Astrocyte (in vitro differentiated cells and primary cell): ENCODE measurements at regions not wholly inside any gene's neighbourhood (a gene's known extent, or its start where the extent isn't known, plus 50 kb on each side); places are given as distances from the start of the nearest gene placed in this dataset.

Source experiments
- DNase-seq: peaks from one replicate; pipeline ENCODE4 v3.0.0-alpha.2; 2010; ENCODE audit warnings: low read depth
- FAIRE-seq: peaks from 2 replicates; lab custom pipeline; 2011; peaks lifted over from hg19 to GRCh38; lab: Jason Lieb, UNC
- H2AFZ ChIP-seq: 2 replicates; pipeline ENCODE4 v1.6.0; 2012; ENCODE audit warnings: low read depth, low read length, inconsistent platforms
- H3K27ac ChIP-seq: 2 replicates; pipeline ENCODE4 v1.5.1; 2011; ENCODE audit warnings: low read depth, low read length, inconsistent platforms
- H3K27me3 ChIP-seq: 2 replicates; pipeline ENCODE4 v1.6.0; 2011; ENCODE audit warnings: low read length, inconsistent platforms; ENCODE audit not compliant: insufficient read depth
- H3K36me3 ChIP-seq: 2 replicates; pipeline ENCODE4 v1.5.1; 2011; ENCODE audit warnings: low read length, inconsistent platforms; ENCODE audit not compliant: insufficient read depth
- H3K4me1 ChIP-seq: 2 replicates; pipeline ENCODE4 v1.5.1; 2011; ENCODE audit warnings: low read length, inconsistent platforms; ENCODE audit not compliant: insufficient read depth
- H3K4me2 ChIP-seq: 2 replicates; pipeline ENCODE4 v1.6.0; 2012; ENCODE audit warnings: low read length, inconsistent platforms
- H3K4me3 ChIP-seq: 2 replicates; pipeline ENCODE4 v1.5.1; 2011; ENCODE audit warnings: low read depth, mild to moderate bottlenecking, low read length, inconsistent platforms; ENCODE audit not compliant: insufficient read depth
- H3K79me2 ChIP-seq: 2 replicates; pipeline ENCODE4 v1.6.0; 2012; ENCODE audit warnings: mild to moderate bottlenecking, low read length, inconsistent platforms; ENCODE audit not compliant: insufficient read depth
- H3K9ac ChIP-seq: 2 replicates; pipeline ENCODE4 v1.6.0; 2012; ENCODE audit warnings: mild to moderate bottlenecking, low read length, inconsistent platforms
- H3K9me3 ChIP-seq: 2 replicates; pipeline ENCODE4 v1.5.1; 2012; ENCODE audit warnings: low read depth, mild to moderate bottlenecking, low read length, inconsistent platforms; ENCODE audit not compliant: insufficient read depth
- H4K20me1 ChIP-seq: 2 replicates; pipeline ENCODE4 v1.6.0; 2012; ENCODE audit warnings: low read length, inconsistent platforms; ENCODE audit not compliant: insufficient read depth
- H3K27ac Mint-ChIP-seq: one replicate; pipeline ENCODE4 v1.8.0; 2021; ENCODE audit warnings: mild to moderate bottlenecking, mixed read lengths; ENCODE audit not compliant: unreplicated experiment
- H3K27me3 Mint-ChIP-seq: one replicate; pipeline ENCODE4 v1.8.0; 2021; ENCODE audit warnings: low read depth, mixed read lengths; ENCODE audit not compliant: unreplicated experiment
- H3K36me3 Mint-ChIP-seq: one replicate; pipeline ENCODE4 v1.8.0; 2021; ENCODE audit warnings: low read depth, mixed read lengths; ENCODE audit not compliant: unreplicated experiment
- H3K4me1 Mint-ChIP-seq: one replicate; pipeline ENCODE4 v1.8.0; 2021; ENCODE audit warnings: low read depth, mixed read lengths; ENCODE audit not compliant: unreplicated experiment
- H3K4me3 Mint-ChIP-seq: one replicate; pipeline ENCODE4 v1.8.0; 2021; ENCODE audit warnings: mild to moderate bottlenecking, moderate library complexity, mixed read lengths; ENCODE audit not compliant: unreplicated experiment
- H3K9me3 Mint-ChIP-seq: one replicate; pipeline ENCODE4 v1.8.0; 2021; ENCODE audit warnings: mild to moderate bottlenecking, mixed read lengths; ENCODE audit not compliant: unreplicated experiment
- EZH2 ChIP-seq: IDR thresholded peaks from 2 replicates; pipeline ENCODE4 v1.6.1; 2012; ENCODE audit warnings: mild to moderate bottlenecking, low read length, inconsistent platforms; ENCODE audit not compliant: insufficient read depth
- TF ChIP-seq, protein P1 (sequence below): IDR thresholded peaks from 2 replicates; pipeline ENCODE4 v1.5.1; 2011; ENCODE audit warnings: low read depth, mild to moderate bottlenecking, inconsistent platforms, low read length, moderate library complexity; ENCODE audit not compliant: insufficient read depth

DNA sequence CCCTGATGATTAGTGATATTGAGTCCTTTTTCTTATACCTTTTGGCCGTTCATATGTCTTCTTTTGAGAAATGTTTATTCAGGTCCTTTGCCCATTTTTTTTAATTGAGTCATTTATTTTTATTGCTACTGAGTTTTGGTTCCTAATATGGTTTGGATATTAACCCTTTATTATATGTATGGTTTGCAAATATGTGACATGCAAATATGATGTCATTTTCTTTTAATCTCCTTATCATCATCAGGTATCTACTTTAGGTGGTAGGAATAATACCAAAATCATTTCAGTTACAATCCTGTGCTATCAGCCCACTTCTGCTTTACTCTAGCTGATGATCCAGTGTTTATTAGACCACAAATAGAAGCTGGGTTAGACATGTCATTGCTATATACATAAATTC is 102.3 kb upstream of the TRPC7 start:
- no peaks in the 10 kb centered on the region for H3K36me3 Mint-ChIP-seq
- TF ChIP-seq EZH2 = no peak
- TF ChIP-seq, protein P1, sequence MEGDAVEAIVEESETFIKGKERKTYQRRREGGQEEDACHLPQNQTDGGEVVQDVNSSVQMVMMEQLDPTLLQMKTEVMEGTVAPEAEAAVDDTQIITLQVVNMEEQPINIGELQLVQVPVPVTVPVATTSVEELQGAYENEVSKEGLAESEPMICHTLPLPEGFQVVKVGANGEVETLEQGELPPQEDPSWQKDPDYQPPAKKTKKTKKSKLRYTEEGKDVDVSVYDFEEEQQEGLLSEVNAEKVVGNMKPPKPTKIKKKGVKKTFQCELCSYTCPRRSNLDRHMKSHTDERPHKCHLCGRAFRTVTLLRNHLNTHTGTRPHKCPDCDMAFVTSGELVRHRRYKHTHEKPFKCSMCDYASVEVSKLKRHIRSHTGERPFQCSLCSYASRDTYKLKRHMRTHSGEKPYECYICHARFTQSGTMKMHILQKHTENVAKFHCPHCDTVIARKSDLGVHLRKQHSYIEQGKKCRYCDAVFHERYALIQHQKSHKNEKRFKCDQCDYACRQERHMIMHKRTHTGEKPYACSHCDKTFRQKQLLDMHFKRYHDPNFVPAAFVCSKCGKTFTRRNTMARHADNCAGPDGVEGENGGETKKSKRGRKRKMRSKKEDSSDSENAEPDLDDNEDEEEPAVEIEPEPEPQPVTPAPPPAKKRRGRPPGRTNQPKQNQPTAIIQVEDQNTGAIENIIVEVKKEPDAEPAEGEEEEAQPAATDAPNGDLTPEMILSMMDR = no peak
- H3K4me2 ChIP-seq = no peak overlapping the region
- H4K20me1 ChIP-seq = no peaks in the 10 kb centered on the region
- H3K4me1 Mint-ChIP-seq = no peaks in the 10 kb centered on the region
- H3K4me1 ChIP-seq = no peaks in the 10 kb centered on the region
- H3K4me3 ChIP-seq = no peak overlapping the region
- peak overlapping the region; percentile 90 for H3K4me3 Mint-ChIP-seq
- H3K27me3 ChIP-seq = no peaks in the 10 kb centered on the region
- no peak for DNase-seq
- H3K27me3 Mint-ChIP-seq = peaks cover 3% of the 10 kb centered on the region
- no peaks in the 10 kb centered on the region for H3K79me2 ChIP-seq
- H3K27ac Mint-ChIP-seq = no peak overlapping the region
- H3K9ac ChIP-seq = no peak overlapping the region
- no peak for FAIRE-seq
- H3K9me3 ChIP-seq = no peaks in the 10 kb centered on the region
- H3K9me3 Mint-ChIP-seq = no peaks in the 10 kb centered on the region
- H3K36me3 ChIP-seq = no peaks in the 10 kb centered on the region
- no peak overlapping the region for H2AFZ ChIP-seq
- no peak overlapping the region for H3K27ac ChIP-seq

GRCh38 chr5:136466041-136466415 is 100.7 kb upstream of the TRPC7 start:
- Histone ChIP-seq H3K79me2 (no peaks in the 10 kb centered on the region), H3K27me3 (no peaks in the 10 kb centered on the region), H3K4me3 (no peak overlapping the region), H2AFZ (no peak overlapping the region), H3K4me1 (no peaks in the 10 kb centered on the region), H3K27ac (no peak overlapping the region), H4K20me1 (no peaks in the 10 kb centered on the region), H3K36me3 (no peaks in the 10 kb centered on the region), H3K9ac (no peak overlapping the region), H3K9me3 (no peaks in the 10 kb centered on the region), H3K4me2 (no peak overlapping the region)
- no peaks in the 10 kb centered on the region for H3K9me3 Mint-ChIP-seq
- H3K27ac Mint-ChIP-seq = peak overlapping the region; percentile 70
- DNase-seq (no peak), FAIRE-seq (no peak)
- no peaks in the 10 kb centered on the region for H3K36me3 Mint-ChIP-seq
- no peaks in the 10 kb centered on the region for H3K4me1 Mint-ChIP-seq
- TF ChIP-seq, protein P1 = no peak
- TF ChIP-seq EZH2 = no peak
- peak overlapping the region; percentile 90 for H3K4me3 Mint-ChIP-seq
- peaks cover 3% of the 10 kb centered on the region for H3K27me3 Mint-ChIP-seq

DNA sequence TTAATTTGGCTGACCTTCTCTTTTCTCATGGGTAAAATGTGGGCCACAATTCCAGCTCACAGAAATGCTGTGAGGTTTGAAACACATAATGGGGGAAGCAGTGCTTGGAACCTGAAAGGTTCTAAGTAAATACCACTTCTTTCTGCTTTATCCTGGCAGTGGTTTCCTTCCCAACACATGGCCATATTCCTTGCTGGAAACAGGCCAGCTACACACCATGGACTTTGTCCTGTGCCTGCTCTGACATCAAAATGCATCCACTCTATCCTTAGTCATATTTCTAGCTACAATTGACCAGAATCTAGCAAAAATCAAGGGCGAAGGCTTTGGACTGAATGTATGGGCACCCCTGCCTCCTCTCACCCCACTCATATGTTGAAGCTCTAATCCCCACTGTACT is 93.1 kb upstream of the TRPC7 start:
- Histone ChIP-seq H3K27me3 (no peaks in the 10 kb centered on the region), H3K4me1 (no peaks in the 10 kb centered on the region), H3K4me3 (no peak overlapping the region), H3K9me3 (no peaks in the 10 kb centered on the region), H3K36me3 (no peaks in the 10 kb centered on the region), H3K9ac (no peak overlapping the region), H3K27ac (no peak overlapping the region), H3K79me2 (no peaks in the 10 kb centered on the region), H2AFZ (no peak overlapping the region), H4K20me1 (no peaks in the 10 kb centered on the region), H3K4me2 (no peak overlapping the region)
- DNase-seq = no peak
- TF ChIP-seq, protein P1 = no peak
- TF ChIP-seq EZH2 = no peak
- no peaks in the 10 kb centered on the region for H3K27me3 Mint-ChIP-seq
- H3K4me3 Mint-ChIP-seq = no peak overlapping the region
- FAIRE-seq = no peak
- H3K27ac Mint-ChIP-seq = no peak overlapping the region
- no peaks in the 10 kb centered on the region for H3K9me3 Mint-ChIP-seq
- H3K4me1 Mint-ChIP-seq = no peaks in the 10 kb centered on the region
- no peaks in the 10 kb centered on the region for H3K36me3 Mint-ChIP-seq
